Myocyte (in vitro differentiated cells): ENCODE measurements at regions not wholly inside any gene's neighbourhood (a gene's known extent, or its start where the extent isn't known, plus 50 kb on each side); places are given as distances from the start of the nearest gene placed in this dataset.

Source experiments
- DNase-seq: peaks from one replicate; pipeline ENCODE4 v3.0.0-alpha.2; 2012; ENCODE audit warnings: low read depth

DNA sequence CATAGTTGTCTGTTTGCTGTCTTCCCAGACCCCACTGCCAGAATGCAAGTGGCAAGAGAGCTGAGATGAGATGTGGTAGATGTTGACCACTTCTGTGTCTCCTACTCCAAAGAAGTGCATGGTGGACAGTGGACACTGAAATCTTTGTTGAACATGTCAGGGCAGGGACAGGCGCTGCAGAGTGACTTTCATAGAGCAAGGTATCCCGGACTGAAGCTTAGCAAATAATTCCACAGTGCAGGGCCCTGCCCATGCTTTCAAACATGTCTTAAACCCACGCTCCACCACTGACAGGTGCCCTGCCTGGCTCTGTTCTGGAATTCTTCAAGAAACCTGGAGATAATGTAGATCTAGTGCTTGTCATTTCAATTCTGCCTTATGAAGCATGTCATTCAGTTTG, 470.5 kb upstream of the ID2 start:
- DNase-seq: no peak

DNA sequence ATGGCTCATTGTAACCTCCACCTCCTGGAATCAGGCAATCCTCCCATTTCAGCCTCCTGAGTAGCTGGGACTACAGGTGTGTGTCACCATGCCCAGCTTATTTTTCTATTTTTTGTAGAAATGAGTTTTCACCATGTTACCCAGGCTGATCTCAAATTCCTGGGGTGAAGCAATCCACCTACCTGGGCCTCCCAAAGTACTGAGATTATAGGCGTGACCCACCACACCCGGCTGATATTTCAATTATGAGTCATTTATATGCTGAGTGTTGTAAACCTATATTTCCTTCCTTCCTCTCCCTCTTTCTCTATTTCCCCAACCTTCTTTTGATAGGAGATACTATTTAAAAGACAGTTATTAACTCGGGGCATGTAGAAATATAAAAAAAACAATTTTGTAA, 469.6 kb upstream of the ID2 start:
- no peak for DNase-seq

GRCh38 chr2:8214036-8214615, 467.7 kb upstream of the ID2 start:
- DNase-seq: no peak

DNA sequence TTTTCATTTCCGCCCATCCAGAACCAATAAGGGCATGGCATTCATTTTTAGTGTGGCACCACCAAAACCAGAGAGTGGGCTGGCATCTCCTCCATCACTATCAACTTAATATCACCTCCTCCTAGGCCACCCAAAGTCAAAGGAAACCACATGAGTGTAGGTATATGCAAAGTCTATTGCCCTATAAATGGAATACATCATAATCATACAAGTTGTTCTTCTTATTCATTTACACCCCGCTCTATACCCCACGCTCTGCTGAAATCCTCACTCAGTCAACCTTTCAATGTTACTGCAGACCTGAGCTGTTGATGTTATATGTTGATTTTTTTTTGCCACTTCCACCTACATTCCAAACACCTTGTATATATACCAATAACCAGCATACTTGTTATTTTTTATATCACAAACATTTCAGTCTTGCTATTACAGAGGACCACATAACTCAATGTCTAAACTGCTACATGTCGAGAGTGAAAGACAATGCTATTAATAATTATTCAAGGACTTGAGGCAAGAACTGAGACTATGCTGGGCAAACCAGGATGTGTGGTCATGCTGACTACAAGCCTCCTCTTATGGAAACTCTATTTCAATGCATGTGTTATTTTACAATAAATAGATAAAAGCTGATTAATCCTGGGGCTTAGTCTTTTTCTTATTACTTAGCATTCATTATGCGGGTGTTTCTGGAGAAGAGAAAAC, 466.5 kb upstream of the ID2 start:
- no peak for DNase-seq

DNA sequence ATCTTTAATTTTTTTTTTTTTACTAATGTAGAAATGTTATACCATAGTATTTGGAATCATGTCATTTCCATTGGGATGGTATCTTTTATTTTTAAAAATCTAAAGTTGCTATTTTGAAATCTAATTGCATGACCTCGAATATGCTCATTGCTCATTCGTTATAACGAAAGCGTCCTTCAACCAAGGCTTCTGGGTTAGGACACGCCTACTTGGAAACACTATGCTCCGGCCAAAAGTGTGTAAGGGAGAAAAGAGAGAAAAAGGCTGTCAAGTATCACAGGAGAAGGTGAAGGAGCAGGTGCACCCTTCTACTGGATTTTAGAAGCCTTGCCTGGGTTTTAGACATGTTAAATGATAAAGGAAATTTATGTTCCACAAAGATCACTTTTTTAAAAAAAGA, 465.9 kb upstream of the ID2 start:
- no peak for DNase-seq

GRCh38 chr2:8216397-8216796, 465.5 kb upstream of the ID2 start:
- no peak for DNase-seq

GRCh38 chr2:8217468-8218030, 464.3 kb upstream of the ID2 start:
- peak; percentile 74 for DNase-seq

DNA sequence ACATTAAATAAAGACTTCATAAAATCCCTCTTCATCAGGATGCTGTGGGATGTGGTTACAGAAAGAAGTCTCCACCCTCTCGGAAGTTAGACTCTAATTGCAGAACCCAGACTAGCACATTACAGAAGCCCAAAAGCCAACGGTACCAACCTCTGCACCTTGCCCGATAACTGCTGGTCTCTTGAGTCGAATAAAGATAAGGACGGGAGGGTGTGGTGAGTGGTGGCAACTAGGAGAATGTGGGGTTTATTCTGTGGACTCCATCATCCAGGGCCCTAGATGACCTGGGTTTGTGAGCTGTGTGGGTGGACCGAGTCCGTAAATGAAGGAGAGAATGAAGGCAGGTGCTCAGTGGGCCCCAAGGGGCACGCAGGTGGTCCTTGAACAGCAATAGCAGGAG, 462.8 kb upstream of the ID2 start:
- no peak for DNase-seq

DNA sequence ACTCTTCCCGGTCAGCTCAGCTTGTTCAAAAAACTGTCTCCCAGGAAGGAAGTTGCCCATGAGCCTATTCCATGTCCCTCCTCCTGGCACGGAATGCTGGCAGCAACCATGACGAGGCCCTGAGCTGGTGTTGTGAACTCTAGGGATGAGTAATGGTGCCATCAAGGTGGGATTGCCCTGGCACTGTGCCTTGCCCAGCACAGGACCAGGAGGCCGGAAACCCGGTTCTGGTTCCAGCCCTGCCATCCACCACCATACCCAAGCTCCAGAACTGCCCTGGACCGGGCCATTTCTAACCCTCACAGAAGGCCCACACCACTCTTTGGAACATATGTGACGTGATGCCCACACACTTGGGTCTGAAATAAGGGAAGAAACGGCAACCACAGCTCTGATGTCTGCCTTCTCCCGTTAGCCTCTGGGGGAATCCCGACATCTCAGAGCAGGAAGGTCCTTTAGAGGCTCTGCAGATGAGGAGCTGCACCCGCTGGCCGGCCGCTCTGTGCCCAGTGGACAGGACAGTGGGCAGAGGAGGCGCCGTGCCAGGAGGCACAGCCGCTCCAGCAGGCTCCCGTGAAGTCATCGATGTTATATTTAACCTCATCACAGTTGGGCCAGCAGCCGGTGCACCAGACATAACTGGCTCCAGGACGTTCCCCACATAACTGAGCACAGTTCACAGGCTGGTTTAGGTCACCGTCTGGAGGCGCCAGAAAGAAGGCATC, 462.1 kb upstream of the ID2 start:
- peak; percentile 96 for DNase-seq

GRCh38 chr2:8222979-8223694, 458.7 kb upstream of the ID2 start:
- no peak for DNase-seq

DNA sequence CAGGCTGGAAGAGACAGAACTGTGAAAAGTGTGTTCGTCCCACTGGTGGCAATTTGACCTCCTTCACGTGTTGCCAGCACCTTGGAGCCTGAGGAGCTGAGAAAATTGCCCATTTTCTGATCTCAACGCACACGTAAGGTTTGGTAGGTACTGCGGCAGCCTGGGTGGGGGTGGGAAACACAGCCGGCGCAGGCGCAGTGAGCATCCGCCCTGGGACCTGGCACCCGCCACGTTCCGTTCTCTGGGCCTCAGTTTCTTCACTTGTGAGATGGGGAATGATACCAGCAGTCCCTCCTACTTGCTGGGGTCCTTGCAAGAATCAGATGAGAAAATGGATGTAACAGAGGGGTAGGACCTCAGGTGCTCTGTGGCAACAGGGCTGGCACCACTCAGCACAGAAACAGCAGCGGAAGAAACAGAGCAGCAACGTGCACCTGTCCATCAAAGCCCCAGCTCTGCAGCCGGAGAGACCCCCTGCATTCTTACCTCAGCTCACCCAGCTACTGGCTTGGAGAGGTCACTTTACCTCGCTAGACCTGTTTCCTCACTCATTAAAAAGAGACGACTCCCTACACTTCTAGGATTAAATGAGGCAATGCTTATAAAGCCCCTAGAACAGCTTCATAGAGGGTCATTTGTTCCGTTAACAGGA, 458.0 kb upstream of the ID2 start:
- DNase-seq: no peak

- no peak for DNase-seq
These were observed 457.3 kb upstream of the ID2 start for GRCh38 chr2:8224347-8225190.

- no peak for DNase-seq
These were observed 456.6 kb upstream of the ID2 start for GRCh38 chr2:8225266-8225665.

DNA sequence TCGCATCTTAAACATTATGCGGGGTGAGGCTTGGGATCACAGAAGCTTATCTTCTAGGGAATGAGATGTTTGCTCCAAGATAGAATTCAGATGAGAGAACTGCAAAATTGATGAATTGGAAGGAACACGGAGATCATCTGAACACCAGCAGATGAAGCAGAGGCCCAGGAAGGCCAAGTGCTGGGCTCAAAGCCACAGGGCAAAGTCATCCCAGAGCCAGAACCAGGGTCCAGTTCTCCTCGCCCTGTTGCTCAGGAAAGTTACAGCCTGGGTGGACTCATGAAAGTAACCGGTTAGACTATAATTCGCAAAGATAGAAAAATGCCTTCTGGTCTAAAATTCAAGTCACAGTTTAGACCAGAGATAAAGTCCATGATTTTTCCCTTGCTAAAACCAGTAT, 456.1 kb upstream of the ID2 start:
- no peak for DNase-seq

- DNase-seq: peak; percentile 88
These were observed 452.3 kb upstream of the ID2 start for GRCh38 chr2:8229546-8229986.

- no peak for DNase-seq
These were observed 451.4 kb upstream of the ID2 start for GRCh38 chr2:8230466-8230865.

DNA sequence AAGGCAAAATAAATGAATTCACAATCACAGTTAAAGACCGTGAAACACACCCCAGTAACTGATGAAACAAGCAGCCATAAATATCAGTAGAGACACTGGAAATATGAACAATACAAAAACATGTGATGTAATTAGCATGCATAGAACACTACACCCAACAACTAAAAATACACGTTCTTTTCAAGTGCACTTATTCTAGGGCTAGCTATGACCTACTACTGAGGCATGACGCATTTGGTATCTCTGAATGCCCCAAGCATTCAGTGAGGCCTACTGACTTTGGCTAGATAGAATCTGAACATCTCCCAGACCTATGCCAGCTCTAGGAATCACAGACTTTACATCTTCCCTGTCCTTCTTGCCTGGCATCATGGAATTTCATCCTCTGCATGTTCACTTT, 450.0 kb upstream of the ID2 start:
- no peak for DNase-seq

- no peak for DNase-seq
These were observed 449.0 kb upstream of the ID2 start for GRCh38 chr2:8232871-8233270.

GRCh38 chr2:8234253-8234652, 447.6 kb upstream of the ID2 start:
- no peak for DNase-seq

- peak; percentile 69 for DNase-seq
These were observed 447.0 kb upstream of the ID2 start for GRCh38 chr2:8234757-8235374.
